GM12891 (cell line): ENCODE measurements at regions not wholly inside any gene's neighbourhood (a gene's known extent, or its start where the extent isn't known, plus 50 kb on each side); places are given as distances from the start of the nearest gene placed in this dataset.

Experiments used
- POLR2A ChIP-seq: IDR thresholded peaks from 2 replicates; pipeline ENCODE4 v1.6.1; 2011; ENCODE audit warnings: low read depth, low read length, control low read depth
- POLR2AphosphoS5 ChIP-seq: IDR thresholded peaks from 2 replicates; pipeline ENCODE4 v1.6.1; 2011; ENCODE audit warnings: low read depth, low read length, control low read depth
- SPI1 ChIP-seq: IDR thresholded peaks from 2 replicates; pipeline ENCODE4 v1.6.1; 2011; ENCODE audit warnings: low read depth, low read length, control low read depth
- TAF1 ChIP-seq: IDR thresholded peaks from 2 replicates; pipeline ENCODE4 v1.6.1; 2011; ENCODE audit warnings: low read depth, low read length, control low read depth

DNA sequence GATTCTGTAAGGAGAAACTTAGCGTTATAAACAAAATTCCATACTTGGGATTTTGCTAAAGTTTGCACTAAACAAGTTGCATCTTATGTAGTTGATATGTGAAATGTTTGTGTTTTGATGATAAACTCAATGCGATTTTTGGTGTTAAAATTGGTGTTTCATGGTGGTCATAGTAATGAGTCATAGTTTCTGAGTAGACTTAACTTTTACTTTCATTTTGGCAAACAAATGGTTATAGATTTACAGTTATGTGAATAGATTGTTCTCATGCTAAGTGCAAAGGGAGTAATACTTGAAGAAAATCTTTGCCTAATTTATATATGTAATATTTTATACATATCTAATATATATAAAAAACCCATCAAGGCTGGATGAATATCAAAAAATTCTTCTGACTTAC is 107.3 kb upstream of the ELAVL2 start:
- TF ChIP-seq POLR2A (no peak), TAF1 (no peak), SPI1 (no peak), POLR2AphosphoS5 (no peak)
